C4-2B (cell line): ENCODE measurements at regions not wholly inside any gene's neighbourhood (a gene's known extent, or its start where the extent isn't known, plus 50 kb on each side); places are given as distances from the start of the nearest gene placed in this dataset.

ENCODE experiments used
- CTCF ChIP-seq: fragments of 450-650 bp; conservative IDR thresholded peaks from 2 replicates; pipeline ENCODE4 v1.5.1; 2017; ENCODE audit warnings: mild to moderate bottlenecking
- ZFX ChIP-seq: fragments of 450-650 bp; IDR thresholded peaks from 2 replicates; pipeline ENCODE4 v1.6.1; 2017

- TF ChIP-seq CTCF (no peak), ZFX (no peak)
These were observed 187.4 kb downstream of the ATOH1 start for GRCh38 chr4:94015956-94016355.
